GM13976 (cell line): ENCODE measurements at regions not wholly inside any gene's neighbourhood (a gene's known extent, or its start where the extent isn't known, plus 50 kb on each side); places are given as distances from the start of the nearest gene placed in this dataset.
"Not testable (repeated sequence)": the region's sequence is repeated elsewhere in the genome, so short reads cannot be mapped to it uniquely, and the experiment has no call there.

Experiments used
- DNase-seq: peaks from one replicate; pipeline ENCODE4 v3.0.0; 2012; ENCODE audit warnings: low spot score
- CTCF ChIP-seq: IDR thresholded peaks from 2 replicates; pipeline ENCODE4 v1.5.1; 2012; ENCODE audit warnings: borderline replicate concordance, mild to moderate bottlenecking; ENCODE audit not compliant: insufficient read depth; ENCODE audit errors: extremely low read depth, missing control alignments, control extremely low read depth
- in situ Hi-C: fragments of 300-500 bp; cut with MboI; formaldehyde crosslinking; loops from one replicate; pipeline ENCODE4 v1.12.0; 2022; ENCODE audit warnings: low sequenced_read_pairs, mixed read lengths, inconsistent platforms; ENCODE audit not compliant: unreplicated experiment

- in situ Hi-C loops = no loop called here
- peak; percentile 83 for DNase-seq
- TF ChIP-seq CTCF = no peak
Observed at GRCh38 chr22:49657275-49657973, 170.2 kb downstream of the BRD1 start.

- in situ Hi-C loops, DNase-seq: not testable (repeated sequence)
Observed at GRCh38 chr22:49656883-49657274, 170.8 kb downstream of the BRD1 start.

- no peak for DNase-seq
- TF ChIP-seq CTCF = no peak
- in situ Hi-C loops = no loop called here
Observed at GRCh38 chr22:49656291-49656851, 171.3 kb downstream of the BRD1 start.

GRCh38 chr22:49655168-49655812 lies 172.4 kb downstream of the BRD1 start:
- TF ChIP-seq CTCF = no peak

GRCh38 chr22:49650336-49651241 lies 177.1 kb downstream of the BRD1 start:
- in situ Hi-C loops = no loop called here
- no peak for TF ChIP-seq CTCF
- DNase-seq = no peak

More at GRCh38 chr22:49655168-49655812, 172.4 kb downstream of the BRD1 start:
- in situ Hi-C loops = no loop called here
- no peak for DNase-seq

GRCh38 chr22:49649166-49650068 lies 178.3 kb downstream of the BRD1 start:
- in situ Hi-C loops = no loop called here
- no peak for DNase-seq
- TF ChIP-seq CTCF = no peak
